Right kidney (tissue), 1 donor: ENCODE measurements at regions not wholly inside any gene's neighbourhood (a gene's known extent, or its start where the extent isn't known, plus 50 kb on each side); places are given as distances from the start of the nearest gene placed in this dataset.

Experiments
- DNase-seq: peaks from one replicate; pipeline ENCODE4 v3.0.0-alpha.2; 2016

DNA sequence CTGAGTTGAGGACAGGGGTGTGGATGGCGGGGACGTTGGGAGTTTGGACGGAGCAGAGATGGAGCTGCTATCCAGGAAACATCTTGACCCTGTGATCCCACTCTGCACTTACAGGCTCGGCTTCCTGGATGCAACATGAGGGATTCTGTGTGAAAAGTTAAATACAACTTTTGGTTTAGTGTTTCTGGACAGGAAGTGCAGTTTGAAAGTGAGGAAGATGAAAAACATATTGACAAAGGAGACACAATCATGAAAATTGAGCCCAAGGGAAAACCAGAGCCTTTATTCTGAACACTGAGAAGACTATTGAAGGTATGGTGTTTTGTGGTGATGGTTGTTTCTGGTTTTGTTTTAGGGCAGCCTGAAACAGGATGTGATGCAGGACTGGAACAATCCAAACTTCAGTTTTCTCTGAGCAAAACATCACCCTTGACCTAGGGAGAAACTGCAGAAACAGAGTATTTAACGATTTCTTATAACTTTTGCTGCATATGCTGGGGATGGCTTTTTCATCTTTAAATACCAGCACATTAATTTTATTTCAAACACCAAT is 76.5 kb upstream of the RFX8 start:
- DNase-seq, result no peak

DNA sequence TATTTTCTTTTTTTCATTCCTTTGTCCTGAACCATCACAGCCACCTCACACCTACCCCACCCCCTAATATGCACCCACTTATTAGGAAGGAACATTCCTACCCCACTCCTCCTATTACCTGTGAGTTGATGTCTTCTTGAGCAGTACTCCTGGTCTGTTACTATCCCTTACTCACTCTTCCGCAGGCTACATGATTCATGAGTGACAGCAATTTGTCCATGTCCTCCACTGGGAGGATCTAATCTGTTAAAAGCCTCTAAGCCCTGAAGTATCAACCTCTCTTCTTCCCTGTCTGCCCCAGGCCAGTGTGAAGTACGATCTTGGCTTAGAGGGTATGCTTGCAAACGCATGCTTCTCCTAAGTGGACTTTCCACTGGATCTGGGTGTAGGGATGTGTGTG is 75.6 kb upstream of the RFX8 start:
- no peak for DNase-seq

DNA sequence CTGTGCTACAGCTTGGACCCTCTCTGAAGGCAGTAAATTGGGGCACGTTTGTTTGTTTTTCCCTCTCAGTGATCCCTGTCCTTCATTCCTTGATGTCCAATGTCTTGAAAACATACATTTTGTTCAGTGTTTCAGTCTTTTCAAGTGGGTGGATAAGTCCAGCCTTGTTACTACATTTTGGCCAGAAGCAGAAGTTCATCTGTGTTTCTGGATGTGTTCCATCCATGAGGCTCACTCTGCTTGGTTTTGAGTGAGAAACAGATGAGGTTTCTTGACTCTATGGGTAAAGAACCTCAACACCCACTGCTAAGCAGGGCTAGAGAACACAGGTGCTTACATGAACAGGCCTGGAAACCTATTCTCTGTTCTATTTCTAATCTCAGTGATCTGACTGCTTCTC is 74.5 kb upstream of the RFX8 start:
- no peak for DNase-seq

DNA sequence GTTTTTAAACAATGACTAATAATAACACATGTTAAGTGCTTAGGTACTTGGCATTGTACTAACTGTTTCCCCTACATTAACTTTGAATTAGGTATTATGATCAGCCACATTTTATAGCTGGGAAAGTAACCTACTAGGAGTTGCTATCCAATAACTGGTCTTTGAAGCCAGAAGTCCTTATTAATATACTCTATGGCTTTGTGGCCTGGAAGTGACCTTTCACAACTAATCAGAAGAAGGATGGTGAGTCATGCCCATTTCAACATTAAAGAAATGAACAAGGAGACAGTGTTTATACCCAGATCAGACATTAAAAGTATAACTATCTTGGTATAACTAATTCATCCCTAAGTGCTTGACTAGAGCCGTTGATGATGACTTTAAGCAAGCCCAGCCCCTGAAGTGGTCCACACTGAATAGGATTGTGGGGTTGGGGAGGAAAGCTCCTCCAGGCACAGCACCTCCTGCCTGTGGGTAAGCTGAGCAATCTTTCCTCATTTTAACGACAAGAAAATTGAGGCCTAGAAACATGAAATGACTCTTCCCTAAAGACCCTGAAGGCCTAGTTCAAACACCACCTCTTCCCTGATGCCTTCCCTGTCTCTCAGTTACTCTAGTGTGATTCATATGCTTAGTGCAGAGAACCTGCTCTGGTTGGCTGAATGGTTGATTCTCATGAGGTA is 71.6 kb upstream of the RFX8 start:
- DNase-seq, result no peak

DNA sequence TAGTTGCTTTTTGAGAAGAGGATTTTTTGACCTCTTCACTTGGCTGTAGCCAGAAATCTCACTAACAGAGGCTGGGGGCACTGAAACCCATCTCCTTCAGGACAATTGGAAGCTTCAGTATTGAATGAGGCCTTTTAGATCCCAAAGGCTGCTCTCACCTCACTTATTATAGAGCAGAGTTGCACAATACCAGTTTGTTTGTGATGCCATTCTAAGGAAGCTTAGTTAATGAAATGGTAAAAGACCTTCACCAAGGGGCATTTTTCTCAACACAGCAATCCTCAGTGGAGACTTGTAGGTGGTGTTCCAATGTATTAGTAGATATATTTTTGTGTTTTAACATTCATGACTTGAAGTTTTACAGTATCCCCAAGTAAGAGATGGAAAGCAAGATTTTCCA is 71.0 kb upstream of the RFX8 start:
- no peak for DNase-seq

DNA sequence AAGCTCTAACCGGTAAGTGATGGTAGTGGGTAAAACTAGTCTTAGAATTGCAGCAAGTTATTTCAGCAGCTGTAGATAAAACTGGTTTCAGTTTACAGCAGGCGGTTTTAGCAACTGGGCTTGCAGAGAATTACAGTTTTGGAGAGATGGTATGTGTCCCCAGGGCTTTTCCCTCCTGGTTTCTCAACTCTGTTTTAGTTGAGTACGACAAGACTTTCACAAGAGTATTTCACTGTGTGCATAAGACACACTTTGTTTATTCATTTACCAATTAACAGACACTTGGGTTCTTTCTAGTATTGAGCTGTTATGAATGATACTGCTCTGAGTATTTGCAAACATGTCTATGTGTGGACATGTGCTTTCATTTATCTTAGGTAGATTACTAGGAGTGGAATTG is 65.6 kb upstream of the RFX8 start:
- no peak for DNase-seq

DNA sequence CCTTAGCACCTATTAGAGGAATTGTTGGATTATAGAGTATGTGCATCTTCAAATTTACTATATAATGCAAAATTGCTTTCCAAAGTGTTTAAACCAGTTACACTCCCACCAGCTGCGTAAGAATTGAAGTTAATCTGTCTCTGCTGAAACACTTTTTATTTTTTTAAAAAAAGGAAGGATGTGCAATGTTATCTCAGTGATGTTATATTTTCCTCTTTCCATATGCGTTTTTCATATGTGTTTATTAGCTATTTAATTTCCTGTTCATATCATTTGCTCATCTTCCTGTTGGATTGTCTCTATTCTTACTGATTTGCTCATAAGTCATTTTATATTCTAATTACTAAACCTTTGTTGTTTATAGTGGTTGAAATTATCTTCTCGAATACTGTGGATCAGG is 63.2 kb upstream of the RFX8 start:
- no peak for DNase-seq

DNA sequence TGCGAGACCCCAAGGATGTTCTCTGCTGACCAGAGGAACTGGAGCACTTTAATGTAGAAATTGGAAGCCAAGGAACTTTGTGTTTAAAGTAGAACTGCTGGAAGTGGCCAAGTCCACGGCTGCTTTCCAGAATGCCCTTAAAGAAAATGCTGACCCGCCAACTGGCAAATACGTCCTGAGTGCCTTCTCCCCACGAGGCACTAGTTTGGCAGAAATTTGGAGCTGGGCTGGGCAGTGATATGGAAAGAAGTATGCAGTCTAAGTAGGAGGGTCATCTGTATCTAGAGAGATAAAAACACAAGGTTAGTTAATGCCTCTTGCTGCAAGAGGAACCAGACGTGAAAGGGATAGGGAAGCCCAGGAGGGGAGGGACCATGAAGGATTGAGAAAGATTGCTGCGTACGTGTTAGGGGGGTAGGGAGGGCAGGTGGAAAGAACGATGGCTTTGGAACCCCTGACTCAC is 59.3 kb upstream of the RFX8 start:
- no peak for DNase-seq

DNA sequence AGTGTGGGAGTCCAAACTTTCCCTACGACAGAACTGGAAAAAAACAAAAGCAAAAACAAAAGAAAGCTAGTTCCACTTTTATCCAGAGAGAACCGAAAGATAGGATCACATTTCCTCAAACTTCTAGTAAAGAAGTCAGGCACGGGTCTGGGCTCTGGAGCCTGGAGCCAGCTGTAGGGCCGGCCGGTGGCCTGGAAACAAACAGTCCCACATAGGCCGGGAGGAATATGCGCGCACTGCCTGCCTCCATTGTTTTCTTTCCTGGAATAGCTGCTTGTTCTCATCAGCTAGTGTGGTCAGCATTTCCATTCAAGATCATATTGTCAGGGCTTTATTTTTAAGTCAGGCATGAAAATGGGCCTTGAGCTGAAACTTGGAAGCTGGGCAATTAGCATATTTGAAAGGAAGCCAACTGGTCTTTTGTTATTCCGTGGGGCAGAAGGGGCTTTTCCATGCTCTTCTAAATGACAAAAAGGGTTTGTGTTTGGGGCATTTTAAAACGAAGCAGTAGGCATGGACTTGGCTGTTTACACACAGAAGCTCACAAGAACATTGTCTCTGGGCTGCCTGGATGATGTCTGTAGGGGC is 58.7 kb upstream of the RFX8 start:
- no peak for DNase-seq

DNA sequence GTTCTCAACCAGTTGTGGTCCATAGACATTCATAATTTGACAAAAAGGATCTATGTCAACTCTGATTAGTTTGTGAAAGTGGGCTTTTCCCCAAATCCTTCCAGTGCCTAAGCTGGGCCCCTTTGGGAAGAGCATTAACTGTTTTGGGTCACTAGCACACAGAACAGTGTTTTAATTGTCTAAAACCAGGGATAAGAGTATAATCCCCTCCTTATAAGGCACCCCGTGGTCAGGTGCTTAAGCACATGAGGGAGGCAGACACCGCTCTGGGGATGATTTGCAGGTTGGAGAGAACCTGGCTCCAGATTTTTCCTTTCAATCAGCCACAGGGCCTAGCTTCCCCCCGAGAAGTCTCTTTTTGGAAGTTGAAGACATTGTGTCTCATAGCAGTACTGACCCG is 53.6 kb upstream of the RFX8 start:
- no peak for DNase-seq

DNA sequence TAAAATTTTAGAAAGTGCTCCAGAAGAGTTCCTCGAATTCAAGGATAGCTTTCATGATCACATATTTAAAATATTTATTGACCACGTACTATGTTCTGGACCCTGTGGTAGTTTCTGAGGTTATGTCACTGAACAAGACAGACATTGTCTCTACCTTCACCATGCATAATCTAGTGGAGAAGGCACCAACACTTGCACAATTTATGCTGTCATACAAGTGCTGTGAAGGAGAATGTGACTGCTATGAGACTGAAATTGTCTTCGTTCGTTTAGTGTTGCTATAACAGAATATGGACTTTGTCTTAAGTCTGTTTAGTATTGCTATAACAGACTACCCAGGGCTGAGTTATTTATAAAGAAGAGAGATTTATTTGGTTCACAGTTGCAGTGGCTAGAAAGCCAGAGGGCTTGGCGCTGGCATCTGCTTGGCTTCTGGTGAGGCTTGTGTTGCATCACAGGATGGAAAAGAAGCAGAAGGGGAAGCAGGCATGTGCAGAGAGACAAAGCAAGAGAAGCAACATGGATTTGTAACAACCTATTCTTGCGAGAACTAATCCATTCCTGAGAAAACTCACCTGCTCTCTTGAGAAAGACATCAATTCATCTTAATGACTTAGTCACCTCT is 50.0 kb upstream of the RFX8 start:
- DNase-seq, result no peak
